PC-9 (cell line): ENCODE measurements at regions not wholly inside any gene's neighbourhood (a gene's known extent, or its start where the extent isn't known, plus 50 kb on each side); places are given as distances from the start of the nearest gene placed in this dataset.

ENCODE experiments used
- BruUV-seq: library from RNA; stranded (reverse); fragments of 400-500 nt; replicated peaks from 2 replicates; lab custom pipeline; 2021; lab: Mats Ljungman, UMichigan
- CTCF ChIA-PET: fragments of 300-600 bp; sonication (Branson Sonifier 250); formaldehyde crosslinking; loops from one replicate; lab custom pipeline; 2022; ENCODE audit warnings: antibody characterized with exemption; lab: Charles Lee
- POLR2A ChIA-PET: fragments of 300-600 bp; sonication (Branson Sonifier 250); formaldehyde crosslinking; loops from one replicate; lab custom pipeline; 2022; ENCODE audit warnings: antibody characterized with exemption; ENCODE audit not compliant: unreplicated experiment; lab: Charles Lee
- DNase-seq, 2 experiments: peaks; one replicate each; pipeline versions ENCODE4 v3.0.0 to v3.0.0-alpha.2; 2015 to 2022; ENCODE audit warnings: mixed read lengths in 1 of 2
- H2AFZ ChIP-seq: fragments of 200-600 bp; sonication (generic); 2 replicates; pipeline ENCODE4 v1.8.1; 2017; ENCODE audit warnings: antibody characterized with exemption
- H3F3A ChIP-seq: fragments of 200-600 bp; sonication (generic); 2 replicates; pipeline ENCODE4 v1.8.1; 2017; ENCODE audit warnings: antibody characterized with exemption, mild to moderate bottlenecking, low read depth; ENCODE audit not compliant: insufficient read depth
- H3K27ac ChIP-seq: fragments of 200-600 bp; sonication (generic); 2 replicates; pipeline ENCODE4 v1.6.1; 2016; ENCODE audit warnings: mixed run types
- H3K27me3 ChIP-seq: fragments of 200-600 bp; sonication (generic); 2 replicates; pipeline ENCODE4 v1.6.1; 2016; ENCODE audit warnings: low read depth, mixed run types; ENCODE audit not compliant: insufficient read depth
- H3K36me3 ChIP-seq: fragments of 200-600 bp; sonication (generic); 2 replicates; pipeline ENCODE4 v1.6.1; 2016; ENCODE audit warnings: low read depth, mixed run types
- H3K4me1 ChIP-seq: fragments of 200-600 bp; sonication (generic); replicated peaks from 2 replicates; pipeline ENCODE4 v1.6.1; 2016; ENCODE audit warnings: mixed run types; ENCODE audit not compliant: insufficient read depth
- H3K4me2 ChIP-seq: fragments of 200-600 bp; sonication (generic); 2 replicates; pipeline ENCODE4 v1.6.1; 2017; ENCODE audit warnings: mixed run types
- H3K4me3 ChIP-seq: fragments of 200-600 bp; sonication (generic); 2 replicates; pipeline ENCODE4 v1.6.1; 2016; ENCODE audit warnings: mixed run types
- H3K79me2 ChIP-seq: fragments of 200-600 bp; sonication (generic); 2 replicates; pipeline ENCODE4 v1.6.1; 2017; ENCODE audit warnings: low read depth, mixed run types
- H3K9me2 ChIP-seq: fragments of 200-600 bp; sonication (generic); 2 replicates; pipeline ENCODE4 v1.8.1; 2017; ENCODE audit warnings: mild to moderate bottlenecking; ENCODE audit not compliant: insufficient read depth
- H3K9me3 ChIP-seq: fragments of 200-600 bp; sonication (generic); 2 replicates; pipeline ENCODE4 v1.8.1; 2016; ENCODE audit warnings: low read depth; ENCODE audit not compliant: insufficient read depth
- H4K20me1 ChIP-seq: fragments of 200-600 bp; sonication (generic); 2 replicates; pipeline ENCODE4 v1.8.1; 2017; ENCODE audit not compliant: insufficient read depth
- CTCF ChIP-seq: fragments of 200-600 bp; sonication (generic); conservative IDR thresholded peaks from 2 replicates; pipeline ENCODE4 v1.6.1; 2017; ENCODE audit warnings: mixed run types, antibody characterized with exemption, mild to moderate bottlenecking, moderate library complexity
- EZH2 ChIP-seq: fragments of 200-600 bp; sonication (generic); IDR thresholded peaks from 2 replicates; pipeline ENCODE4 v1.8.0; 2017; ENCODE audit warnings: antibody characterized with exemption, low read depth
- intact Hi-C: fragments of 100-400 bp; cut with micrococcal nuclease; formaldehyde crosslinking; loops from one replicate; pipeline ENCODE4 v1.10.0; 2022; ENCODE audit not compliant: unreplicated experiment

- no peaks in the 10 kb centered on the region for H3K36me3 ChIP-seq
- TF ChIP-seq CTCF (no peak), EZH2 (no peak)
- no peak overlapping the region for H3K4me3 ChIP-seq
- H3K9me3 ChIP-seq = no peaks in the 10 kb centered on the region
- no peak for DNase-seq
- intact Hi-C loops = no loop called here
- no peaks in the 10 kb centered on the region for H3K4me1 ChIP-seq
- ChIA-PET CTCF (no interaction called here), POLR2A (no interaction called here)
- no peaks in the 10 kb centered on the region for H3K9me2 ChIP-seq
- no peaks in the 10 kb centered on the region for H3K79me2 ChIP-seq
- no peak overlapping the region for H3K4me2 ChIP-seq
- no peaks in the 10 kb centered on the region for H3F3A ChIP-seq
- H2AFZ ChIP-seq = no peak overlapping the region
- no peaks in the 10 kb centered on the region for H4K20me1 ChIP-seq
- peaks cover 11% of the 10 kb centered on the region for H3K27me3 ChIP-seq
- no peak overlapping the region for H3K27ac ChIP-seq
- BruUV-seq = no TSS peak
Measured at GRCh38 chr11:36807871-36808270, 209.8 kb upstream of the RAG2 start.

GRCh38 chr11:36803084-36803483, 205.0 kb upstream of the RAG2 start:
- Histone ChIP-seq H3K4me3 (no peak overlapping the region), H4K20me1 (no peaks in the 10 kb centered on the region), H3K9me2 (no peaks in the 10 kb centered on the region), H3K36me3 (no peaks in the 10 kb centered on the region), H3F3A (no peaks in the 10 kb centered on the region), H3K4me2 (peak overlapping the region; percentile 11; the same call in 1 of the 2 replicates), H3K4me1 (no peaks in the 10 kb centered on the region), H2AFZ (no peak overlapping the region), H3K9me3 (no peaks in the 10 kb centered on the region), H3K79me2 (no peaks in the 10 kb centered on the region), H3K27me3 (peaks cover 25% of the 10 kb centered on the region), H3K27ac (no peak overlapping the region)
- no peak for DNase-seq
- CTCF ChIA-PET = no interaction called here
- intact Hi-C loops = no loop called here
- BruUV-seq = no TSS peak
- no peak for TF ChIP-seq EZH2
- TF ChIP-seq CTCF = no peak
- POLR2A ChIA-PET = no interaction called here

GRCh38 chr11:36792996-36793914, 195.2 kb upstream of the RAG2 start:
- Histone ChIP-seq H3K27me3 (peaks cover 22% of the 10 kb centered on the region), H3K4me3 (no peak overlapping the region), H3K79me2 (no peaks in the 10 kb centered on the region), H3K4me2 (no peak overlapping the region), H3F3A (no peaks in the 10 kb centered on the region), H3K36me3 (no peaks in the 10 kb centered on the region), H2AFZ (0 out of 2 replicates have a peak overlapping the region, but pooled peaks have one; percentile 19), H3K9me3 (no peaks in the 10 kb centered on the region), H3K27ac (no peak overlapping the region), H4K20me1 (no peaks in the 10 kb centered on the region), H3K4me1 (no peaks in the 10 kb centered on the region), H3K9me2 (no peaks in the 10 kb centered on the region)
- no TSS peak for BruUV-seq
- ChIA-PET POLR2A (no interaction called here), CTCF (no interaction called here)
- intact Hi-C loops = no loop called here
- no peak for DNase-seq
- no peak; the same call in 1 of the 2 replicates for TF ChIP-seq CTCF
- TF ChIP-seq EZH2 = no peak
